ENCODE measurements at regions not wholly inside any gene's neighbourhood (a gene's known extent, or its start where the extent isn't known, plus 50 kb on each side); places are given as distances from the start of the nearest gene placed in this dataset.

DNA sequence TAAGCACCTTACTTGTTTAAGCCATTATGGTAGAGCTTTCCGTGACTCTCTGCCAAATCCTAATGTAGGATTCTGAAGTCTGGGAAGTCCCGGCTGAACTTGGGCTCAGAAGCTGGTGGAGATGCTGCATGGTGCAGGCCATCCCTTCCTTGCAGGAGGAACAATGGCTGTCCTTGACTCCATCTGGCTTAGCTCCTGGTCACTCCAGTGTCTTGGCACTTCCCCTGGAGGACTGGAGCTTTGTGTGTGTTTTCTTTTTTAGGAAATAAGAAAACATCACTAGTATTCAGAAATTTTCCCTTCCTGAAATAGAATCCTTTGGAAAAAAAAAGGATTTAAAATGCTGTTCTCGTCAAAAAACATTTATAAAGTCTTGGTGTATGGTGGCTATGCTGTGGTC lies 209.3 kb upstream of the ROPN1 start:
- no peak for DNase-seq

DNA sequence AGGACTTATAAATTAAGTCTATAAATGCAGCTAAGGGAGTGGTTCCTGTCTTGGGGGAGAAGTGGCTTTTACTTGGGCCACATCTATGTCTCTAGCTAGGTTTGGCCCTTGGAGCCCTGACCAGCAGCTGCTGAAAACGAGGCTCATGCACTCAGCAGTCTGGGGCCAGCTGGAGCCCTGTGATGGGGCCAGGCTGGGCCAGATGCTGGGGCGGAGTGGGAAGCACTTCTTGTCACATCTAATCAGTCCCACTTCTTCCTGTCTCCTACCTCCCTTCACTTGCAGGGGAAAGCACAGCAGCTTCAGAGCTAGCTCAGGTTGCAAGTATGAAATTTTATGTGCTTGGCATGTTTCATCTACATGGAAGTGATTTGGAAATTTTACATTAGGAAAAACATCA lies 209.9 kb upstream of the ROPN1 start:
- no peak for DNase-seq

DNA sequence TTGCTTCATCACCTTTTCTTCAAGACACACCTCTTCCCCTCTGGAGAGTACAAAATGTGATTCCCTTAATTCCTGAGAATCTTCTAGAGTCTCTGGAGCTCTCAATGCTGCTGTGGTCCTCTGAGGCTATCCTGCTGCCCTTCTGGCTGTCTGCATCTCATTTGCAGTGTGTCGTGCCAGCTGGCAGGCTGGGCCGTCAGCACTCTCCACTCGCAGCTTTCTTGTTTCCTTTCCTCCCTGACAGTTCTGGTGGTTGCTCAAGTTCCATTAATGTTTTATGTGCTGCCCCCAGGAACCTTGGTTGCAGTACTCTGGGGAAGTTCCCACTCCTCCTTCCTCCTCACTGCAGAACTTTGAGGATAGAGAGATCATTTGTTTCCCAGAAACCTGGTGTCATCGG lies 210.8 kb upstream of the ROPN1 start:
- DNase-seq = no peak

DNA sequence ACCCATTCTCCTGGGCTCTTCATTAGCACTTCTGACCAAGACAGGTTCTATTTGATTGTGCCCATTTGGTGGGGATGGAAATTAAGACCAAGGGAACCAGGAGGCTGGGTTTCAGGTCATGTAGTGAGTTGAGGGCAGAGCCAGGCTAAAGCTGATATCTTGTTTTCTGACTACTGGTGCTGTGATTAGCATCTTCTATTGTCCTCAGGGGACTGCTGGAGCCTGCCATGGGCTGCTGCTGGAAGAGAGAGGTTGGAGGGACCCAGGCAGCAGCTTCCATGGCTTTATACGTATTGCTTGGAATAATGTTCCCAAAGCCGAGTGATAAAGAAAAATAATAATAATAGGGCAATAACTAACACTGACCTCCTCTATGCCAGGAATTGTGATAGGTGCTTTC lies 211.4 kb upstream of the ROPN1 start:
- DNase-seq = no peak

DNA sequence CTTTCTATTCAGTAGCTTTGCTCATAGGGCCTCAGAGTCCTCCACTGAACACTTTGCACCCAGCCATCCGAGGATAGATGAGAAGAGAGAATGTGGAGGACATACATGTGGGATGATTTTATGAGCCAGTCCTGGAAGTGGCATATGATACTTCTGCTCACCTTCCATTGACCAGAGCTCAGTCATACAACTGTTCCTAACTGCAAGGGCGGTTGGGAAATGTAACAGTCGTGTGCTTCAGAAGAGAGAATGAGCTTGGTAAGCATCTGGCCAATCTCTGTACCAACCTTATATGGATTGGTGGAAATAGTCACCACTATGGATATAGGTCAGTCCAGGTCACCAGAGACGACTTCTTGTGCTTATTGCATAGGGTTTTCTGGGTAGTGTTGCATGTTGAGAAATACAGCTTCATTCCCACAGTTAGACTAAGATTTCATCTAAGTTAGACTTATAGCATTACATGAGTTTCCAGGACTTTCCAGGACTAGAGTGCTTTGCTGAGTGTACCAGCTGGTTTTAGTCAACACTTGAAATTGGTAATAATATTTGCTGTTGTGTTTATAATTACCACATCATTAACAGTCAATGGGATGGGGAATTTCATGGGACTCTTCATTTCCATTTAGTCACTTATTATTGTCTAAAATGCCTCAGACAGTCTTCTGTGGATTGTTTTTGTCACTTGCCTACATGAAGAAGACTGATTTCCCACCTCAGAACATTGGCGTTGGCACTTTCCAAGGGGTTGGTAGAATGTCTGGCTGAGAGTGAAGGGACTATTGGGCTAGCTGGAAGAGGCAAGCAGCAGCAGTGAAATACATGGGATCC lies 214.5 kb upstream of the ROPN1 start:
- DNase-seq = no peak

DNA sequence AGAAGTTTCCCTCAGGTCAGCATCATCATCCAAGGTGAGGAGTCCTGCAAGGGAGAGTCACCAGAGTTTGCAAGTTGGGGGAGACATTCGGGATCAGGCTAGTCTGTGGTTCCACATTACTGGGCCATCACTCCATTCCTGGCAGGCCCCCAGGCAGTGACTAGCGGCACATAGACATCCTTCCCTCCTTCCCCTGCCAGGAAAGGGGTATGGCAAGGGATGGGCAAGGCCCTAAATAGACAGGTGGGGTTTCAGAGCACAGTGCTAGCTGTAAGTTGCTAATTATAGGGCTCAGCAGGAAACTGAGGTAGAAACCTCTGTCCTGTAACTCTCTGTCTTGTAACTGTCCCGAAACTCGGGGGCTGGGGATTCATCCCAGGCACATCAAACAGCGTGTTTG lies 215.2 kb upstream of the ROPN1 start:
- no peak for DNase-seq

DNA sequence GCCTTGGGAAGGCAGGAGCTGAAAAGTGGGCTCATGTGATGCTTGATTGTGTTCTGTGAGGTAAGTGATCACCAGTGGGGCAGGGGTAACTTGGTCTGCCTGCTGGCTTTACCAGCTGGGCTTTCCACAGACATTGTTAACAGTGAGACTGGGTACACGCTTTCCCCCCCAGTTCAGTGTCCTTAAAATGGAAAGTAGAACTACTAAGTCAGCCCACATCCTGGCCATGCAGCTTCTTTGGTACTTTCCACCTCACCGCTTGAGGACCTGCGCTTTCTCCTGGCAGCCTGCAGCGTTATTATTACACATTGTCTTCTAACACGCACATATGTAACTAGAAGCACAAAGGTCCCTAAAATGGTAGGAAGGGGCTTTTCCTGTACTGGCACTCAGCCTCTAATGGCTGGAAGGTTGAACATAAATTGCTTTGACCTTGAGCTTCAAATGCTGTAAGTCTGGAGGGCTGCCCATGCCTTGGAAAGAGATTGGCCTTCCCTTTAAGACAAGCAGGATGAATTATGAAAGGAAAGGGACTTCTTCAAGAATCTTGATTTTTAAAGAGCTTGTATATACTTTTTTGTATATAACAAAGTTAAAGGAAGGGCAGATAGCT lies 216.1 kb upstream of the ROPN1 start:
- DNase-seq = no peak

DNA sequence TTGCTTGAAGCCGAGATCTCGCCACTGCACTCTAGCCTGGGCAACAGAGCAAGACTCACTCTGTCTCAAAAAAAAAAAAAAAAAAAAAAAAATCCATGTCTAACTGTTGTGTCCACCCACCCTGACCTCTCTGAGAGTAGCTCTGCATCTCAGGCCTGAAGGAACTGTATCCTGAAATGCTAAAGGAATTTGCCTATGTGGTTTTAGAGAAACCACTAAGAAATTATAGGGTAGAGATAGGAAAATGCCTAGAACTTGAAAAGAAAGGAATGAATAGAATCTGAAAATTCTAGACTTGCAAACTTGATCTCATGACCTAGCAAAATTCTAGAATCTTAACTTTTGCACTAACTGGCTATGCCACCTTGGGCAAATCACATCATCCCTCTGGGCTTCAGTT lies 217.5 kb upstream of the ROPN1 start:
- no peak for DNase-seq

DNA sequence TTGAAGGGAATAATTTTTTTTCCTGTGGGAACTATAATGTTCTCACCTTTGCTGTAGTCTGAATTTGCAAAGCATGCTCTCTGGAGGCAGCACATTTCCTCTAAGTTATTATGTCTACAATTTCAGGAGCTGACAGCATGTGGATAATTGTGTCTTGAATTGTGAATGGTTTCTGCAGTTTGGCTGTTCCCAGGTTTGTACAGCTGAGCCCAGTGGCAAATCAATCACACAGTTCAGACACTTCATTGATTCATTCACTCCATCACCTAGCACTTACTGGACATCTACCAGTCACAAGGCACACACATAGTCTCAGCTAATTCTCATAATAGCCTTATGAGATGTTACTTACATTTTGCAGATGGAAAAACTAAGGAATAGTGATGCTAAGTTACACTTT lies 219.0 kb upstream of the ROPN1 start:
- no peak for DNase-seq

DNA sequence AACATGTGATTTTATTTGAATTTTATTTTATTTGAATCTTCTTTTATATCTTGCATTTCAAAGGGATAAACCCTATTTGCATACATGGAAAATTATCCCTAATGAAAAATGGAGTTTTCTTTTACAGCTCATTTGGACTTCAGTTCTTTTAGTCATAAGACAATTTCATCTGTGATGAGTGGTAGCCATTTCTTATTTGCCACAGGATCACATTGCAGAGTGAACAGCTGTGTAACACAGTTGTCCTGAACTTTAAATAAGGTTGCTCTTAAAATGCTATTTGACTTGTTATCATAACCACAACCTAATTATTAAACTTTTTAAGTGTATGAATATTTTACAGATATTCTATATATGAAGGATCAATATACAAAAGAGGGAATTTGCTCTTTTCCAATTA lies 221.7 kb upstream of the ROPN1 start:
- DNase-seq = no peak

DNA sequence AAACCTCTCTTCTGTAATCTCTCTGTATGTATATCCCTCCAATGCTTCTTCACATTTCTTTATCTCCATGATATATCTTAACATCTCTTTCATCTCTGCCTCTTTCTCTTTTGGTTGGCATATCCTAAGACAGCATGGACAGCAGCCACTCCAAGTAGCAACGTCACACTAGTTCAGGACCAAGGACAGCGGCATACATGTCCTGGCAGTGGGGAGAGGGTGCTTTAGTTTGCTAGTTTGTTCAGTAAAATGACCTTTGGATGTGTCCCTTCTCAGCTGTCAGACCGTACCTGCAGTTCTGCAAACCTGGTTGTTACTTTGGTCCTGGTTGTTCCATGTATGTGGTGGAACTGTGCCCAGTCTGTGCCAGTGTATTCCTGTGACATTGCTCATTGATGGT lies 225.6 kb upstream of the ROPN1 start:
- DNase-seq = no peak

DNA sequence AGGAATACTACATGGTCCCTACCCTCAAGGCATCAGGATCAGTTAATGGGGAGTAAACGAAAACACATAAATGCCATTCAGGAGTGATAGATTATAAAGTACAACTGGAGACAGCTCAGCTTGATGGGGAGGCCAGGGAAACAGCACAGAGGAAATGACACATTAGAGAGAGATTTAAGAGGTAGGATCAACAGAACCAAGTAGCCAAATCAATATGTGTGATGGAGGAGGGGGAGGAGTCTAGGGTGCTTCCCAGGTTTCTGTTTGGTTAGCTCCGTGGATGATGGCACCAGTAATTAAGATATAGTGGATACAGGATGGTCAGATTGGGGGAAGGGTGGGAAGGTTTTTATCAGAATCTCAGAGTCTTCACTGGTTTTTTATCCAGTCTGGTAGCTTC lies 229.5 kb upstream of the ROPN1 start:
- no peak for DNase-seq

DNA sequence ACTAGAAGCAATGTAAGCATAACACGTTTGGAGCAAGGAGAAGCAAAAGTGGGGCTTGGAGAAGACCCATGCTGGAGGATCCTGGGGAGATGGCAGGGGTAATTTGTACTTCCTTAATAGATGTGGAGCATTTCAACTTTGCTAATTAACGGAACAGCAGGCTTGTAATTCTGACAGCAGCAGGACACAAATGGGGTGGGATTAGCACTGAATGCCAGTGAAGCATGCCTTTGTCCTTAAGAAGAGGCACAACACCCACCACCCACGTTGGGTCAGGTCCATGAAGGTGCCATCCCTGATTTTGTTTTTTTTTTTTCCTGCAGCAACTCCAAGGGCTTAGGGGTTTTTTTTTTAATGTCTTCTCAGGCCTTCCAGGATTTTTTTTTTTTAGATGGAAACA lies 231.9 kb upstream of the ROPN1 start:
- DNase-seq = no peak

DNA sequence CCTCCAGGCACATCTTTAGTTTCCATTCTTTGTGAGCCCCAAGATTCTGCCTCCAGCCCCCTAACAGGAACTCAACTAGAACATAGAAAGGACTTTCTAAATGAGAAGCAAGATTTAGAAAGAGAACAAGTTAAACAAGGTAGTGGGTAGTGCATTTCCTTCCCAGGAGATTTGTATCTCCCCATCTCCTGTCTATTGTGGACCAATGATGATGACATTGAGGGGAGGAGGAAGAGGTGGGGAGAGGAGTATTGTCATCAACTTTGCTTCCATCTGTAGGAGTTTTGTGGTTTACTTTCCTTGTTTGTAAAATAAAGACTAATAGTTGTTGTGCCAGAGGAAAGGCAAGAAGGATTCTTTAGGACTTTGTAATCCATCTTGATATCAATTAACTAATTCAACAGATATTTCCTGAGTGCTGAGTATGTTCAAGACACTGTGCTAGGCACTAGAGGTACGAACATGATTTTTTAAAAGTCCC lies 235.3 kb upstream of the ROPN1 start:
- no peak for DNase-seq

DNA sequence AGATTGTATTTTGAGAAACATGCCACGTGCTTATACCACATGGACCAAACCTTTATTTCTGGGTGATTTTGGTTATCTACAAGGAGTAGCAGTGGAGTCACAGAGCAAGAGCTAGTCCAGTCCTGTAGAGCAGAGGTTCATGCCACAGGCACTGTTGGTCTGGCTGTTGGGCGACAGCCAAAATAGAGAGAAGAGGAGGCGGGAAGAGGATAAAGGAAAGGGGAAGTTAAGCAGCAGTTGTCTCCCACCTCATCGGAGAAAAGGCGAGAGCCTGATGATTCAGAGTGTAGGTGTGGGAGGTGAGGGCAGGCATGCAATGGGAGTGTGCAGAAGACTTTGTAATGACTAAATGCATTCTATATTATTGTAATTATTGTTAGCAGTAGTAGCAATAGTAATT lies 237.5 kb upstream of the ROPN1 start:
- no peak for DNase-seq

DNA sequence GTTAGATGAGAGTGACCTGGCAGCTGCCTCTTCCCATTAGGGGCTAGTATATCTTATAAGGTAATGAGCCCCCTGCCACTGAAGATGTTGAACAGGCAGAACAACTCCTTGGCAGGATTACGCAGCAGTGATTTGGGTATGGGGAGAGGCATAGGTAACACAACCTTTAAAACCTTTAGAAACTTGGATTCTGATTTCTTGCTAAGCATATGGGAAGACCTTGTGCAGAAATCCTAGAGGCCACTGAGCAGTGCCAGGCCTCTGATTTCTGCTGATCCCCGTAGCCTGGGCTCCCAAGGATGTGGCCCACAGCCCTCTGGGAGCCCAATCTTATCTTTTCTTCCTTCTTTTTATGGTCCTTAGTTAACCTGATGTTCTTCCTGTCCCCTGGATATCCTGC lies 237.9 kb upstream of the ROPN1 start:
- no peak for DNase-seq

DNA sequence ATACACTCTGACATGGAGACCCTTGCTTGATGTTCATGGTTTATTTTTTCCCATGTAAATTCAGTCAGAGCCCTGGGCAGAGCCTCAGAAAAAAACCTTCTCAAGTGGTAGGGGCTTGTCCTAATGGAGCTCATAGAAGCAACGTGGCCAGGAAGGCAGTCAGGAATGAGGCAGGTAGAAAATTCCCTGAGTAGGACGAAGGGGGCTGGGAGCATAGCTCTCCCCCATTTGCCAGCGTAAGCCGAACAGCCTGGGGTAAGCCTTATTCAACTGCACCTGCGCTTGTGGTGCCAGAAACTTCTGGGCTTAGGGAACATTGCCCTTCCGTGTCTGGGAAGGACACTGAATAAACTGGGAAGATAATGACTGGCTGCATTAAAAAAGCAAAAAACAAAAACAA lies 238.5 kb upstream of the ROPN1 start:
- no peak for DNase-seq

DNA sequence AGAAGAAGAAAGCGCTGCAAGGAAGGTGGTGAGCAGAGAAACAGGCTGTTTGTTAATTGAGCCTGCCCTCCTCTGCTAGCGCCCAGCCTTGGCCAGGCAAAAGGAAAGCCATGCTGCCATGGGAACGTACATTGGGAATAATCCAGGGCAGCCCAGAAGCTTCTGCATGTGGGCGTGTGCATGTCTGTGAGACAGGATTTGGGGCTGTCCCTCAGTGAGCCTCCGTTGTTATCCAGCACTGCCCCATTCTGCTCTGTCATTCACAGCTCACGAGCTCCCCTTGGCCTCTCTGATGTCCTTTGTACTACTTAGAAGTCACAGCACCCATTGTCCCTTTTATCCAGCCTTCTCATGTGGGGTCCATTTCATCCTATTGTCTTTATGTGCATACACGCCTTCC lies 239.1 kb upstream of the ROPN1 start:
- no peak for DNase-seq

DNA sequence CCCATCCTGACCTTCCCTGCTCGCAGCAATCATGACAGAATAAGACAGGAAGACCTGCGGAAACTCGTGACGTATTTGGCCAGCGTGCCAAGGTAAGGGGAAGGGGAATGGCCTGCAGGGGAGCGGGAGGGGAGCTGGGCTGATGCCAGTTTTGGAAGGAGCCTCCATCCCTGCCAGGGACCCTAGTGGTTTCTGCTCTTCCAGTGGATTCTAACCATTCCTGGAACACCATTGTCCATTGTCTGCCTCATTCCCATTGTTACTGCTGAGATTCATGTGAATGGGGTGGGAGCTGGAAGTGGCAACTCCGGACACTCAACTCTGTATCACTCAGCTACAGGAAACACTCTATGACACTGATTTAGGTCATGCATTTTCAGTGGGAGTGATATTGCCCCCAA lies 242.9 kb upstream of the ROPN1 start:
- no peak for DNase-seq

DNA sequence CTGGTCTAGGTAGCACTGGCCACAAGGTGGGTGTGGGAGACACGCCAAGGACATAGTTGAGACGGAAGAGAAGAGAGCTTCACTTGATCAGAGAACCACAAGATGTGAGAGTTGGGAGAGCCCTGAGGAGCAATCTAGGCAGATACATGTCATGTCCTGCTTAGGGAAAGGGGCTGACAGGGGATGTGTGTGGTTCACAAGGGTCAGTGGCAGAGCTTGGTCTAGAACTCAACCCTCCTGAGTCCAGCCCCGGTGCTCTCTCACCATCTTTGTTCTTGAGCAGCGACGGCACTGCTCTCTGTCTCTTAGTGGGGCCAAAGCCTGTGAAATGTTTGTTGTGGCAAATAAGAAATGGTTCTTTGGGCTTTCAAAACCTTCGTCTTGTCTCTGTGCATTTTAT lies 243.5 kb upstream of the ROPN1 start:
- no peak for DNase-seq

DNA sequence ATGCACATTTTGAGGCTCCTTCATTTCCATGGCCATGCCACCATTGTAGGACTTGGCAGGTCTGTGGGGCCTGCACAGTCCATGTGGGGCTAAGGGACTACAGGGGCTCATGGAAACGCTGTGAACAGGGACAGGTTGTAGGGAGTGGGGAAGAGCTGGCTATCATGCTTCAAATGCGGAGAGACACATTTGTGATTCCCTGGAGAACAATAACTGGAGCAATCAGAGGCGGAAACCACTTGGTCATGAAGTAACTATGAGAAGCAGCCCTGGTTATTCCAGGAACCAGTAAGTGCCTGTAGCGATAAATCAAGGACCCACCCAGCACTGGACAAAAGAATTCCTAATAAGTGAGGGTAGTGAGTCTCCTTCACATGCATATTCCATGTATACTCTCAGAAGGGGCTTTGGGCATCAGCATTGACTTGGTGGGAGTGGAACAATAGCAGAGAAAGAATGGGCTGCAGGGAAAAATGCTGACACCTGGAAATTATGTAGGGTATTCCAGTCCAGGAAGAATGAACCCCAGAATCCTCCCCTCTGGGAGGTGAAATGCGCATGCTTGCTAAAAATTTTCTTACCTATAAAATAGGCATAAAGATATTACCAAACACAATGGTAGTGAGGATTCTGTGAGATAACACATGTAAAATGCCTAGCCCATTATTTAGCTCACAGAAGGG lies 251.4 kb upstream of the ROPN1 start:
- no peak for DNase-seq

DNA sequence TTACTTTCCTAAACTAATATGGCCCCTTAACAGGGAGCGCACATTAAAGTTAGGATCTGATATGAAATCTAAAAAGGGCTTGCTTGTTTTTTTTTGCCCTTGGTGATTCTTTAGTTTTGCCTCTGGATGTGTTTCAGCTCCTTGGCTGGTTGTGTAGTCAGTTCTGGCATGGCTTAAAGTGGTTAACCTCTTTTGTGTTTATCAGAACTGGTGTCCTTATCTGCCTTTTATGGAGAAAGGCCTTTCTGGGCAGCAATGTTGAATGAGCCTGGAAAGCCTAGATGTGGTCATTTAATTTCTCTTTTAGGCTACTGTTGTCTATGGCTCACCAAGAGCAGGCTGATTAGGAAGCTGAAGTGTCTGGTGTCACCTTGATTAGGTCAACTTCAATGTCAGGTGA lies 254.5 kb upstream of the ROPN1 start:
- DNase-seq = no peak

DNA sequence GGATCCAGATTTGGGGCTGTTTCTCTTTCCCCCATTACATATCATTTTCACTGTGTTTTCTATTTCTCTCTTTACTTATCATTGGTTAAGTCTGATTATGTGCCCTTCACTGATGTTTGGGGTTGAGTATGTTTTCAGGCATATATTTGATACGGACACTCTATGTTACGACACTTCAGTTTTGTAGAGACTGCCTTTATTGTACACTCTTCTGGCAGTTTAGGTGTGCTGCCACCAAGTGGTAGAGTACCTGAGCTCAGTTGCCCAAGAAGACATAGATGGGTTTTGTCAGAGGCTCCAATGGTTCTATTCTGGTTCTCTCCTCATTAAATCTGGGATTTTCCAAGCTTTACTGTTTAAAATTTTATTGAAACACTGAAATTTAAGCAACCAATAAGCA lies 255.0 kb upstream of the ROPN1 start:
- no peak for DNase-seq

DNA sequence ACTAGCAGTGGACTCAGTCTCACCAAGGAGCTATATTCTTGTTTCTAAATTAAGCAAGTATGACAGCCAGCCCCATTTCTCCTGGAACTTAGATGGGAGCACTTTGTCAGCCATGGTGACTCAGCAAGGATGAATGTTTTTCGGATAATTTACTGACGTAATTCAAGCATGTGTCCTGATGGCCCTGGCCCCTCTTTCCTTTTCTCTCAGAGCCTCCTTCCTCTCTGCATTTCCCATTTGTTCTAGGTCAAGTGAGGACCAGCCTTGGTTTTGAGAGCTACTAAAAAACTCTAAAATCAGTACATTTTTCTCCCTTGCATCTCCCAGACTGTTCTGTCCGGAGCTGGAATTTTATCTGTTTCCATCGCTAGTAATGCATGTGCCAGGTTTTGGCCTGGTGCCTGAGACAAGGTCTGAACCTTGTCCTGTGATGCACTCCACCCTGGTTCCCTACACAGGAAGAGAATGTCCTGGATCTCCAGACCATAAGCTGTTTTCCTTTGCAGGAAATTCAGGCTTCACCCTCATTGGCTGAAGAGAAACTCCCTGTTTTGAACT lies 256.6 kb upstream of the ROPN1 start:
- no peak for DNase-seq
